ENCODE measurements at regions not wholly inside any gene's neighbourhood (a gene's known extent, or its start where the extent isn't known, plus 50 kb on each side); places are given as distances from the start of the nearest gene placed in this dataset.
"Not testable (repeated sequence)": the region's sequence is repeated elsewhere in the genome, so short reads cannot be mapped to it uniquely, and the experiment has no call there.

DNA sequence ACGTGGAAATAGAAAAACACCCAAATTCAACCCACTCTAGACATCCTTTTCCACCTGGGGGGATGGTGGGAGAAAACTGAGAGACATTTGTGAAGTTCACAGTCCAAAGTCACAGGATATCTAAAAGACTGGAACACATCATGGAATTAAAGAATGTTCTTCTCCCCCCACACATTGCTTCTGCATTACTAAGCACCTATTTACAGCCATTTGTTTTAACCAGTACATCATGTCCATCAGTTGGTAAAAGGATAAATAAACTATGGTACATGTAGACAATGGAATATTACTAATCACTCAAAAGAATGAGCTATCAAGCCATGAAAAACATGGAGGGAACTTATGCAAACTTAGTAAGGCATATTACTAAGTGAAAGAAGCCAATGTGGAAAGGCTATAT, 185.5 kb upstream of the ANXA10 start:
- no peak for DNase-seq
- peaks cover 7% of the 10 kb centered on the region for H3K9me3 ChIP-seq (replicated peaks)
- no peaks in the 10 kb centered on the region for H3K4me1 ChIP-seq
- no peaks in the 10 kb centered on the region for H3K36me3 ChIP-seq
- no peak overlapping the region for H3K27ac ChIP-seq (replicated peaks)
- no peak overlapping the region for H3K4me3 ChIP-seq
- intact Hi-C loops (cut with micrococcal nuclease), result no loop called here
- no peaks in the 10 kb centered on the region for H3K27me3 ChIP-seq (ENCODE audit: low read depth)
- no peak for TF ChIP-seq CTCF (IDR thresholded peaks at IDR 0.05; ENCODE audit: borderline replicate concordance)

DNA sequence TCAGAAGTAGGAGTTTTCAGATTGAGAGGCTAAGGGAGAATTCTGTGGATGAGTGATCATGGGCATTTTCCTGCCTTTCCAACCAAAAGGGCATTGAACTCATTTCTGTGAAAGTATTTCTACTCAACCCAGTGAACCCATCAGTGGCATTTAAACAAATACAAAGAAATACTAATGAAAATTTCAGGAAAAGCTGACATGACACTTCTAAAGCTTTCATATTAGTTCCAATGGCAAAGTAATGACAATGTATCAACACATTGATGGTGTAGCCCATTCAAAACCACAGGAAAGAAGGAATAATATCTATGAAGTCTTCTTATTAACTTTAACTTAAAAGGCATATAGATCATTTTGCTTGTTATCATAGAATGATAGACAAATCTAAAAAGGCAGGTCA, 183.5 kb upstream of the ANXA10 start:
- Histone ChIP-seq H3K4me1 (no peaks in the 10 kb centered on the region), H3K27me3 (ENCODE audit: low read depth) (no peaks in the 10 kb centered on the region), H3K27ac (replicated peaks) (no peak overlapping the region), H3K4me3 (no peak overlapping the region), H3K36me3 (no peaks in the 10 kb centered on the region), H3K9me3 (replicated peaks) (peaks cover 18% of the 10 kb centered on the region)
- intact Hi-C loops (cut with micrococcal nuclease), result no loop called here
- TF ChIP-seq CTCF (IDR thresholded peaks at IDR 0.05; ENCODE audit: borderline replicate concordance), result no peak
- no peak for DNase-seq

DNA sequence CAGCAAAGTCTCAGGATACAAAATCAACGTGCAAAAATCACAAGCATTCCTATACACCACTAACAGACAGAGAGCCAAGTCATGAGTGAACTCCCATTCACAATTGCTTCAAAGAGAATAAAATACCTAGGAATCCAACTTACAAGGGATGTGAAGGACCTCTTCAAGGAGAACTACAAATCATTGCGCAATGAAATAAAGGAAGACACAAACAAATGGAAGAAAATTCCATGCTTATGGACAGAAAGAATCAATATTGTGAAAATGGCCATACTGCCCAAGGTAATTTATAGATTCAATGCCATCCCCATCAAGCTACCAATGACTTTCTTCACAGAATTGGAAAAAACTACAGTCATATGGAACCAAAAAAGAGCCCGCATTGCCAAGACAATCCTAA, 179.8 kb upstream of the ANXA10 start:
- H3K27ac ChIP-seq (replicated peaks); H3K27me3 ChIP-seq (ENCODE audit: low read depth); DNase-seq; intact Hi-C loops (cut with micrococcal nuclease); H3K4me1 ChIP-seq; H3K36me3 ChIP-seq; H3K4me3 ChIP-seq: not testable (repeated sequence)
- H3K9me3 ChIP-seq (replicated peaks), result peaks cover 29% of the 10 kb centered on the region

DNA sequence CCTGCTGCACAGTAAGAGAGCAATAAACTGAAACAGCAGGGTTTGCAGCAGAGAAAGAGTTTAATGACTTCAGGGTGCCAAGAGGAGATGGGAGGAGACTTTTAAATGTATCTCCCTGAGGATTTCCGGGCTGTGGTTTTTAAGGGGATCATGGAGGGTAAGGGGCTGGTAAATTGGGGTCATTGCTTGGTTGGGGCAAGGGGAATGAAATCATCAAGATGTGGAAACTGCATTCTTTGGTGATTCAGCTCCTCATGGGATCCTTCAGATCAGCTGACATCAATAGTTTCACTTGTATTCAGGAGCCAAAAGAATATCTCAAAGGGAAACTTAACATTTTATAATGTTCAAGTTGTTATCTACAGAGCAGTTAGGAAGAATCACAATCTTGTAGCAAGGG, 174.3 kb upstream of the ANXA10 start:
- H3K27me3 ChIP-seq (ENCODE audit: low read depth), result no peaks in the 10 kb centered on the region
- no peaks in the 10 kb centered on the region for H3K4me1 ChIP-seq
- intact Hi-C loops (cut with micrococcal nuclease), result no loop called here
- H3K27ac ChIP-seq (replicated peaks), result no peak overlapping the region
- no peak for DNase-seq
- no peaks in the 10 kb centered on the region for H3K36me3 ChIP-seq
- peaks cover 51% of the 10 kb centered on the region for H3K9me3 ChIP-seq (replicated peaks)
- no peak overlapping the region for H3K4me3 ChIP-seq
- no peak for TF ChIP-seq CTCF (IDR thresholded peaks at IDR 0.05; ENCODE audit: borderline replicate concordance)

- Histone ChIP-seq H3K4me3 (no peak overlapping the region), H3K4me1 (no peaks in the 10 kb centered on the region), H3K27ac (replicated peaks) (no peak overlapping the region), H3K9me3 (replicated peaks) (no peaks in the 10 kb centered on the region), H3K27me3 (ENCODE audit: low read depth) (no peaks in the 10 kb centered on the region), H3K36me3 (no peaks in the 10 kb centered on the region)
- intact Hi-C loops (cut with micrococcal nuclease), result no loop called here
- TF ChIP-seq CTCF (IDR thresholded peaks at IDR 0.05; ENCODE audit: borderline replicate concordance), result no peak
- no peak for DNase-seq
These were observed 162.2 kb upstream of the ANXA10 start for GRCh38 chr4:167930166-167930565.

- Histone ChIP-seq H3K9me3 (replicated peaks) (no peaks in the 10 kb centered on the region), H3K4me3 (no peak overlapping the region), H3K27me3 (ENCODE audit: low read depth) (no peaks in the 10 kb centered on the region), H3K27ac (replicated peaks) (no peak overlapping the region), H3K4me1 (no peaks in the 10 kb centered on the region), H3K36me3 (no peaks in the 10 kb centered on the region)
- intact Hi-C loops (cut with micrococcal nuclease), result no loop called here
- no peak for TF ChIP-seq CTCF (IDR thresholded peaks at IDR 0.05; ENCODE audit: borderline replicate concordance)
- no peak for DNase-seq
These were observed 158.1 kb upstream of the ANXA10 start for GRCh38 chr4:167934216-167934615.
